GM12878 (cell line): ENCODE measurements at regions not wholly inside any gene's neighbourhood (a gene's known extent, or its start where the extent isn't known, plus 50 kb on each side); places are given as distances from the start of the nearest gene placed in this dataset.

Source experiments
- NRF1 ChIP-seq: conservative IDR thresholded peaks from 2 replicates; pipeline ENCODE4 v1.6.1; 2011; ENCODE audit warnings: mild to moderate bottlenecking, low read depth, low read length, improper control_type of control experiment
- POLR2AphosphoS5 ChIP-seq: IDR thresholded peaks from 2 replicates; pipeline ENCODE4 v1.6.1; 2011; ENCODE audit warnings: mild to moderate bottlenecking, low read length, inconsistent platforms

- TF ChIP-seq POLR2AphosphoS5 (no peak), NRF1 (no peak)
These were observed 386.9 kb upstream of the PLXNA2 start for GRCh38 chr1:208631092-208631491.
